Stimulated activated naive CD4-positive, alpha-beta T cell (primary cell): ENCODE measurements at regions not wholly inside any gene's neighbourhood (a gene's known extent, or its start where the extent isn't known, plus 50 kb on each side); places are given as distances from the start of the nearest gene placed in this dataset.

Experiments used
- DNase-seq, 6 experiments: peaks; one replicate each; lab custom pipeline; 2025; lab: John Stamatoyannopoulos, UW

GRCh38 chr7:22563032-22563501 lies 63.1 kb upstream of the STEAP1B start:
- DNase-seq: no peak

- no peak for DNase-seq
These were observed 62.1 kb upstream of the STEAP1B start for GRCh38 chr7:22561895-22562593.

- DNase-seq: no peak
These were observed 61.4 kb upstream of the STEAP1B start for GRCh38 chr7:22561321-22561811.

GRCh38 chr7:22559829-22560489 lies 60.0 kb upstream of the STEAP1B start:
- peak; percentile 26 to 76 (median 58) for DNase-seq

GRCh38 chr7:22557167-22557566 lies 57.2 kb upstream of the STEAP1B start:
- DNase-seq: no peak

GRCh38 chr7:22555476-22555875 lies 55.5 kb upstream of the STEAP1B start:
- no peak for DNase-seq

GRCh38 chr7:22554184-22554583 lies 54.2 kb upstream of the STEAP1B start:
- DNase-seq: no peak

GRCh38 chr7:22551768-22552513 lies 52.0 kb upstream of the STEAP1B start:
- DNase-seq: no peak

GRCh38 chr7:22550514-22551030 lies 50.6 kb upstream of the STEAP1B start:
- DNase-seq: no peak

- DNase-seq: peak in 2 of 6 experiments; percentile 35 to 47
These were observed 49.9 kb upstream of the STEAP1B start for GRCh38 chr7:22549667-22550513.
